Non-pigmented ciliary epithelial cell (primary cell): ENCODE measurements at regions not wholly inside any gene's neighbourhood (a gene's known extent, or its start where the extent isn't known, plus 50 kb on each side); places are given as distances from the start of the nearest gene placed in this dataset.
A peak's percentile ranks its signal among the peaks of the same experiment; 100 is the strongest.
"Not testable (repeated sequence)": the region's sequence is repeated elsewhere in the genome, so short reads cannot be mapped to it uniquely, and the experiment has no call there.

Experiments
- DNase-seq: peaks from one replicate; pipeline ENCODE4 v3.0.0-alpha.2; 2010; ENCODE audit warnings: low read depth

DNA sequence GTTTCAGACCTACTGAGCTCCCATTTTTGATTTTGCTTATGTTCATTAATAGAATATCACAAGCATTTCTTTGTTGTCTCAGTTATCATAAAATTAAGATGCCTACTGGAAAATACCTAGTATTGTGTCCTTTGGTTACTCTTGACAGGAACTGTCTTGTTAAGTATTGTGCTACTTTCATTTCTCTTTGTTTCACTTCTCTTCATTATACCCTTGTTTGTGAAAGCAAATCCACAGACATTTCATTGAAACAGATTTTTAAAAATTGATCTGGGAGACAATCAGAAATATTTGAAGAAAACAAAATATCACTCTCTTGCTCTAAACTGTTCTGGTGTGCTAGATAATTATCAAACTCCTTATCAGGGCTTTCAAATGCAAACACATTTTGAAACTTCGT, 290.5 kb upstream of the EYS start:
- no peak for DNase-seq

DNA sequence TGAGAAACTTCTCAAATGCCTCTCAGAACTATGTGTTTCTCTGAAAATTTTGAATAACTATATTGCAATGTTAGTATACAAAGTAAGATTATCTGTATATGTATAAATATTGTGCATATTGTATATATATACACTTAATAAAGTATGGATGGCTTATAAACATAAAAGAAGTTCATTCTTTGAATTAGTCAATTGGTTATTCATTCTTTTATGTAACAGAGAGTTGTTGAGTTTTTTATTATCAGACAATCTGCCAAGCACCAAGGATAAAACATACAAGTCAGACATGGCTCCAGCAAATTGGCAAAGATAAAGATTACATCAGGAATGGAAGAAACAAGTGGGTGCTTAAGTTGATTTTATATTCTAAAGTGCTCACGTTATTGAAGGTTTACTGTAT, 289.1 kb upstream of the EYS start:
- DNase-seq: no peak

- DNase-seq: no peak
These were observed 282.6 kb upstream of the EYS start for GRCh38 chr6:65989676-65990075.

GRCh38 chr6:65988006-65988405, 281.0 kb upstream of the EYS start:
- no peak for DNase-seq

DNA sequence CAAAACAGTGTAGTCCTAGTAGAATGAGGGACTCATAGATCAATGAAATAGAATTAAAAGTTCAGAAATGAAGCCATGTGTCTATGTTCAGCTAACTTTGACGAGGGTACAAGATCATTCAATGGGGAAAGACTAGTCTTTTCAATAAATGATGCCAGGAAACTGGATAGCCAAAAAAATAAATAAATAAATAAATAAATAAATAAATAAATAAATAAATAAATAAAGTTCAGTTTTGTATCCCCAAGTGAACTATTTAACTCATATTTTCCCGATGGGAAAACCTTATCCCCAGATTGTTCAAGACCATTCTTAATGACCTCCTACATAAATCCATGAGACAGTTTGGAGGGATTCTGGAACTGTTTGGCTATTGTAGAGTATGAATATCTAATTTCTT, 277.1 kb upstream of the EYS start:
- DNase-seq: no peak

DNA sequence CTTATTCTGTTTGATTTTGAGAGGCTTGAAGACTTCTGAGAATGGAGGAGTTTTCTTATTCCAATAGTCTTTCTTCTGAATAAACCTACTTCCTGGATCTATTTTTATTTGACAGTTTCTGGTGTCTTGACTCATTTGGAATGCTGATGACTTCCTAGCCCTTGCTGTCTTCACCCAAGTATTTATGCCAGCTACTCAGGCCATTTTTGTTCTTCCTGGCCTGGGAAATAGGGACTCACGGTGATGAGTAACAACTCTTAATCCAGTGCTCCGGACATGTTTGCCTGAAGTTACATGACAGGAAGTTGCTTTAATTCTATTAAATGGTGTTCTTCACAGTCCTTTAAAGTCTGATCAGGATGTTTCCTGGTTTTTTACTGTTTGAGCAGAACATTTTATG, 272.1 kb upstream of the EYS start:
- peak; percentile 9 for DNase-seq

DNA sequence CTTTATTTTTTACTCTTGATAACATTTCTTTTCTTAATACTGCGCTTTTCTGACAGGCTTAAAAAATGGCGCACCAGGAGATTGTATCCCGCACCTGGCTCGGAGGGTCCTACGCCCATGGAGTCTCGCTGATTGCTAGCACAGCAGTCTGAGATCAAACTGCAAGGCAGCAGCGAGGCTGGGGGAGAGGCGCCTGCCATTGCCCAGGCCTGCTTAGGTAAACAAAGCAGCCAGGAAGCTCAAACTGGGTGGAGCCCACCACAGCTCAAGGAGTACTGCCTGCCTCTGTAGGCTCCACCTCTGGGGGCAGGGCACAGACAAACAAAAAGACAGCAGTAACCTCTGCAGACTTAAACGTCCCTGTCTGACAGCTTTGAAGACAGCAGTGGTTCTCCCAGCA, 264.2 kb upstream of the EYS start:
- DNase-seq: not testable (repeated sequence)

DNA sequence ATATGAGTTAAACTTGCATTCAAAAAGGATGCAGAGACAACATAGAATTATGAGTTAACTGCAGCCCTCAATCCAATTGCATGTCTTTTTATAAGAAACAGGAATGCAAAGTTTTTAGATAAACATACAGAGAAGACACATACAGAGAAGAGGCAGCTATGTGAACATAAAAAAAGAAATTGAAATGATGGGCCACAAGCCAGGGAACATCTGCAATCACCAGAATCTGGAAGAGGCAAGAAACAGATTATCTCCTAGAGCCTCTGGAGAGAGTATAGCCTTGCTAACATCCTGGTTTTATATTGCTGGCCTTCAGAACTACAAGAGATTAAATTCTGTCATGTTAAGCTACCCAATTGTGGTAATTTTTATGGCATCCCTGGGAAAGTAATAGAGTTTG, 257.2 kb upstream of the EYS start:
- DNase-seq: no peak

- DNase-seq: no peak
These were observed 248.0 kb upstream of the EYS start for GRCh38 chr6:65955034-65955433.

DNA sequence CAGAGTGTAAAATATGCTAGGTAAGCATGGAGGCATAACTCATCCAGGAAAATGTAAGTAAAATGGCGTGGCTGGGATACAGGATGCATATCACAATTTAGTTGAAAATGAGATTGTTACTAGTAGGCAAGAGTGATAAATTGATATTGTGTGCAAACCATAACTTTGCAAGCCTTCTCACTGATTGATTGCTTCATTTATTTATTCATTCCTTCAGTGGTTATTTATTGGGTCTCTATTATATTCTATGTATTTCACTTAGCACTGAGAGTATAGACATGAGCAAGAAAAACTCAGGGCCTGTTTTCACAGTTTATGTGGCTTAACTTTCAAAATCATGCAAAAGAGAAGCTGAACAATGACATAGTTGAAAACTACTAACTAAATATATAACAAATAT, 241.0 kb upstream of the EYS start:
- no peak for DNase-seq

GRCh38 chr6:65943548-65943947, 236.5 kb upstream of the EYS start:
- no peak for DNase-seq

- no peak for DNase-seq
These were observed 236.0 kb upstream of the EYS start for GRCh38 chr6:65943051-65943450.

DNA sequence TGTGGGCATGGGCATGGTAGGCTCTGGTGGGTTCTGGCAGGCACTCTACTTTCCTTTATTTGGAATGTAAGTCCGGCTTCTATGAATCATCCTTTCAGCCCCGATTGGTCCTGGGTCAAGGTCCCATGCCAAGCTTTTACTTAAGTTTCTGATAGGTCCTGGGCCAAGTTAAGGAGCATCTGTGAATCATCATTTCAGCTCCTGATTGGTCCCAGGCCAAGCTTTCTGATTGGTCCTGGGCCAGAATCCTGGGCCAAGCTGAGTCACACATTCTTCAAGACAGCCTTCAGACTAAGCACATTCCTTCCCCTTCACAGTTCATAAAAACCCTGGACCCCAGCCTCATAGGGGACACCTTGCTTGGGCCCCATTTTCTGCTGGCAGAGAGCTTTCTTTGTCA, 231.0 kb upstream of the EYS start:
- DNase-seq: no peak

GRCh38 chr6:65935412-65935811, 228.4 kb upstream of the EYS start:
- DNase-seq: no peak

GRCh38 chr6:65933390-65933789, 226.4 kb upstream of the EYS start:
- no peak for DNase-seq

- no peak for DNase-seq
These were observed 220.1 kb upstream of the EYS start for GRCh38 chr6:65927141-65927540.

GRCh38 chr6:65924411-65924810, 217.4 kb upstream of the EYS start:
- no peak for DNase-seq

DNA sequence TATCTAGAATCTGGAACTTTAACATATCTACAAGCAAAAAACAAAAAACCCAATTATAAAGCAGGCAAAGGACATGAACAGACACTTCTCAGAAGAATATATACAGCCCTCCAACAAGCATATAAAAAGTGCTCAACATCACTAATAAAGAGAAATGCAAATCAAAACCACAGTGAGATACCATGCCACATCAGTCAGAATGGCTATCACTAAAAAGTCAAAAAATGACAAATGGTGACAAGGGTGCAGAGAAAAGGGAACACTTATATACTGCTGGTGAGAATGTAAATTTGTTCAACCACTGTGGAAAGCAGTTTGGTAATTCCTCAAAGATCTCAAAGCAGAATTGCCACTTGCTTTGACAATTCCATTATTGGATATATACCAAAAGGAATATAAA, 215.0 kb upstream of the EYS start:
- no peak for DNase-seq

DNA sequence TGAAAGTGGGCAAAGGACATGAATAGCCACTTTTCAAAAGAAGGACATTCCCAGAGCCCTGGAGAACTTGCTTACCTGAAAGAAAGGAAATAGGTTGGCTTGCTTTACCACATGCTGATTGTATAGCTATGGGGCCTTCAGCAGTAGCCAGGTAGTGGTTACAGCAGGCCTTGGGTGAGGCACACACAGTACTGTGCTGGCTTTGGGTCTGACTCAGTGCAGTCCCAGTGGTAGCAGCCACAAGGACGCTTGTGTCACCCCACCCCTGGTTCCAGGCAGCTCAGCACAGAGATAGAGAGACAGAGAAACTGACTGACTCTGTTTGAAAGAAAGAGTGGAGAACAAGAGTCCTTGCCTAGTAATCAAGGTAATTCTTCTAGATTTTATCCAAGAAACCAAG, 201.0 kb upstream of the EYS start:
- DNase-seq: no peak

DNA sequence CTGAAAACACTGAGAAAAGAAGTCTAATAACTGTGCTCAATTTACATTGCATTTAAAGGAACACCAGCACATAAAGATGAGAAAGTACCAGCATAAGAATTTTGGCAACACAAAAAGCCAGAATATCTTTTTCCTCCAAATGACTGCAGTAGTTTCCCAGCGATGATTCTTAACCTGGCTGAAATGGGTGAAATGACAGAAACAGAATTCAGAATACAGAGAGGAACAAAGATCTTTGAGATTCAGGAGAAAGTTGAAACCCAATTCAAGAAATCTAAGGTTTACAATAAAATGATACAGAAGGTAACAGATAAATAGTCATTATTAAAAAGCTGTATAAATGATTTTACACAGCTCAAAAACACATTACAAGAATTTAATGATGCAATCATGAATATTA, 197.0 kb upstream of the EYS start:
- DNase-seq: no peak

GRCh38 chr6:65900928-65901327, 193.9 kb upstream of the EYS start:
- no peak for DNase-seq

DNA sequence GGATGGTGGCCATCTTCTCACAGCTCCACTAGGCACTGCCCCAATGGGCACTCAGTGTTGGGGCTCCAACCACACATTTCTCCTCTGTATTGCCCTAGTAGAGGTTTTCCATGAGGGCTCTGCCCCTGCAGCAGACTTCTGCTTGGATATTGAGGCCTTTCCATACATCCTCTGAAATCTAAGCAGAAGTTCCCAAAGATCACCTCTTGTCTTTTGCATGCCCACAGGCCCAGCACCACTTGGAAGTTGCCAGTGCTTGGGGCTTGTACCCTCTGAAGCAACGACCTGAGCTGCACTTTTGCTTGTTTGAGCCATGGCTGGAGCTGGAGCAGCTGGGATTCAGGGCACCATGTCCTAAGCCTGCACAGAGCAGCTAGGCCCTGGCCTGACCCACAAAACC, 189.1 kb upstream of the EYS start:
- DNase-seq: no peak

GRCh38 chr6:65876668-65877067, 169.6 kb upstream of the EYS start:
- no peak for DNase-seq

DNA sequence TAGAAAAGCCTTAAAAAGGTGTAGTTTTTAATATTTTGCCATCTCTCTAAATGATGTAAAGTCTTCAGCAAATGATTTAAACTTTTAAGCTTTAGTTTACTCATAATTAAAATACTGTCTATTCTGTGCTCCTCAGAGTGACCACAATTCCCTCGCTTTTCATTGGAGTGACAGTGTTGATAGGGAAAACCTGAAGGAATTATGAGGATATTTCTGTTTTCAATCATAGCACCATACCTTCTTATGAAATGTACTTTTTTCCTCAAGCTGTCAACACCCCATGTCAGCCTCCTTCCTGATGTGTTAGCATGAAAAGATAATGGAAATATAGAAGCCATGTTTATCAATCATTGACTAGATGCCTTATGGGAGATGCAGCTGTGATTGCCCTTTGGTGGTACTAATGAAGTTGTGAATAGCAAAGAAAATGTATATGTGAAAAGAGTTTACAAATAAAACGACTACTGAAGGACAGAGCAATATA, 145.4 kb upstream of the EYS start:
- no peak for DNase-seq

DNA sequence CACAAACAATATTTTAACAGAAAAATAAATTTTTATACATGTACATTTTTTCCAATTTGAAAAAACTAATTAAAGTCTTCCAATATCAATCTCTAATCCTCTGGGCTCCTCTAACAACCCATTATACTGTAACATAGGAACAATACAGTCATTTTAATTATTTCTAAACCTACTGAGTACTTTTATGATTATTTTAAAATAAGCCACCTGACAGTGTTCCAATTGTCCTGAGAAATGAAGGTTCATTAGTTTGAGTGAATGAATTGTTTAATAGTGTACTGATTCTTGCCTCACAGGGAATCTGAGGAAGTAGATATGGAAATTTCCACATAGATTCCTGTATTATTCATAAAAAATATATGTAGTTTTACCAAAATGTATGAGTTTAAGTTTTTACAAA, 123.1 kb upstream of the EYS start:
- DNase-seq: no peak
